Natural killer cell (primary cell): ENCODE measurements at regions not wholly inside any gene's neighbourhood (a gene's known extent, or its start where the extent isn't known, plus 50 kb on each side); places are given as distances from the start of the nearest gene placed in this dataset.

Source experiments
- ATAC-seq, 3 donors: fragments of 150-1000 bp in 2 of 3; fragments of 200-7000 bp in 1 of 3; cut with Tn5 transposase; 1 replicate in 1 of 3; 2 replicates in 2 of 3; pipeline ENCODE4 v1.10.0; 2021; ENCODE audit warnings: mild to moderate bottlenecking in 2 of 3, moderate library complexity in 2 of 3
- DNase-seq, 2 donors: peaks; one replicate each; pipeline versions ENCODE4 v3.0.0 to v3.0.0-alpha.2; 2013 to 2021; ENCODE audit warnings: mixed read lengths in 1 of 2
- H3K27ac ChIP-seq: one replicate; pipeline ENCODE4 v1.5.1; 2013; ENCODE audit warnings: mild to moderate bottlenecking, low read length
- H3K27me3 ChIP-seq: one replicate; pipeline ENCODE4 v1.6.1; 2013; ENCODE audit warnings: low read length; ENCODE audit not compliant: control insufficient read depth, insufficient read depth
- H3K36me3 ChIP-seq: one replicate; pipeline ENCODE4 v1.6.1; 2013; ENCODE audit warnings: low read length; ENCODE audit not compliant: control insufficient read depth, insufficient read depth
- H3K4me1 ChIP-seq: one replicate; pipeline ENCODE4 v1.6.1; 2013; ENCODE audit warnings: low read length; ENCODE audit not compliant: control insufficient read depth, insufficient read depth
- H3K4me3 ChIP-seq: one replicate; pipeline ENCODE4 v1.5.1; 2013; ENCODE audit warnings: low read length
- H3K9me3 ChIP-seq: one replicate; pipeline ENCODE4 v1.6.1; 2013; ENCODE audit warnings: low read length; ENCODE audit not compliant: control insufficient read depth, insufficient read depth
- H3K27ac Mint-ChIP-seq, 2 donors: one replicate each; pipeline ENCODE4 v1.8.0; 2022; ENCODE audit warnings: mild to moderate bottlenecking in 2 of 2, mixed read lengths in 2 of 2, moderate library complexity in 1 of 2
- H3K27me3 Mint-ChIP-seq, 2 donors: one replicate each; pipeline ENCODE4 v1.8.0; 2022; ENCODE audit warnings: low read depth in 2 of 2, mixed read lengths in 2 of 2
- H3K36me3 Mint-ChIP-seq: one replicate; pipeline ENCODE4 v1.8.0; 2022; ENCODE audit warnings: mixed read lengths
- H3K4me1 Mint-ChIP-seq, 2 donors: one replicate each; pipeline ENCODE4 v1.8.0; 2022; ENCODE audit warnings: mixed read lengths in 2 of 2
- H3K4me3 Mint-ChIP-seq: one replicate; pipeline ENCODE4 v1.8.0; 2022; ENCODE audit warnings: mild to moderate bottlenecking, moderate library complexity, mixed read lengths
- H3K9me3 Mint-ChIP-seq, 2 donors: one replicate each; pipeline ENCODE4 v1.8.0; 2022; ENCODE audit warnings: mixed read lengths in 2 of 2
- CTCF ChIP-seq: fragments of 200-600 bp; IDR thresholded peaks from one replicate; pipeline ENCODE4 v1.8.0; 2022; ENCODE audit warnings: antibody characterized with exemption
- WGBS: methylation state at CpG from one replicate; pipeline ENCODE4 v1.1.7; 2013; ENCODE audit warnings: missing lambda C conversion rate; ENCODE audit not compliant: insufficient coverage; 5-methylcytosine and 5-hydroxymethylcytosine counted together
- intact Hi-C: fragments of 100-400 bp; cut with micrococcal nuclease; formaldehyde crosslinking; loops from one replicate; pipeline ENCODE4 v1.14.2; 2022

- no peak for DNase-seq
- no peak overlapping the region for H3K4me3 Mint-ChIP-seq
- Histone ChIP-seq H3K9me3 (no peaks in the 10 kb centered on the region), H3K4me1 (no peaks in the 10 kb centered on the region), H3K36me3 (no peaks in the 10 kb centered on the region), H3K4me3 (no peak overlapping the region), H3K27ac (no peak overlapping the region), H3K27me3 (no peaks in the 10 kb centered on the region)
- no peaks in the 10 kb centered on the region for H3K9me3 Mint-ChIP-seq
- intact Hi-C loops: no loop called here
- H3K27me3 Mint-ChIP-seq: peaks cover 13 to 51% of the 10 kb centered on the region in 2 donors
- no peak overlapping the region for H3K27ac Mint-ChIP-seq
- H3K4me1 Mint-ChIP-seq: no peaks in the 10 kb centered on the region
- no peaks in the 10 kb centered on the region for H3K36me3 Mint-ChIP-seq
- TF ChIP-seq CTCF: no peak
- ATAC-seq: no peak
Measured at GRCh38 chr7:27344471-27344870, 101.9 kb downstream of the EVX1 start.

GRCh38 chr7:27345164-27345887 is 102.7 kb downstream of the EVX1 start:
- no peak overlapping the region for H3K27ac ChIP-seq
- Mint-ChIP-seq H3K36me3 (no peaks in the 10 kb centered on the region), H3K27ac (no peak overlapping the region), H3K27me3 (peaks cover 12 to 57% of the 10 kb centered on the region in 2 donors), H3K9me3 (no peaks in the 10 kb centered on the region), H3K4me3 (no peak overlapping the region), H3K4me1 (no peaks in the 10 kb centered on the region)
- no peaks in the 10 kb centered on the region for H3K9me3 ChIP-seq
- H3K4me3 ChIP-seq: no peak overlapping the region
- intact Hi-C loops: no loop called here
- TF ChIP-seq CTCF: no peak
- no peaks in the 10 kb centered on the region for H3K4me1 ChIP-seq
- WGBS: 0% methylated on average over 1 of the region's 3 CpGs
- DNase-seq (no peak), ATAC-seq (no peak)
- H3K27me3 ChIP-seq: no peaks in the 10 kb centered on the region
- no peaks in the 10 kb centered on the region for H3K36me3 ChIP-seq

GRCh38 chr7:27345997-27346396 is 103.4 kb downstream of the EVX1 start:
- Mint-ChIP-seq H3K27me3 (peaks cover 10 to 61% of the 10 kb centered on the region in 2 donors), H3K27ac (no peak overlapping the region), H3K36me3 (no peaks in the 10 kb centered on the region), H3K4me3 (no peak overlapping the region), H3K9me3 (no peaks in the 10 kb centered on the region), H3K4me1 (no peaks in the 10 kb centered on the region)
- WGBS: 90% methylated on average over 6 of the region's 8 CpGs
- intact Hi-C loops: no loop called here
- no peak overlapping the region for H3K27ac ChIP-seq
- no peaks in the 10 kb centered on the region for H3K27me3 ChIP-seq
- H3K4me3 ChIP-seq: no peak overlapping the region
- no peak for DNase-seq
- no peaks in the 10 kb centered on the region for H3K4me1 ChIP-seq
- ATAC-seq: no peak
- no peak for TF ChIP-seq CTCF
- H3K36me3 ChIP-seq: no peaks in the 10 kb centered on the region
- H3K9me3 ChIP-seq: no peaks in the 10 kb centered on the region
